Esophagus squamous epithelium (tissue), 5 donors: ENCODE measurements at regions not wholly inside any gene's neighbourhood (a gene's known extent, or its start where the extent isn't known, plus 50 kb on each side); places are given as distances from the start of the nearest gene placed in this dataset.

Experiments
- DNase-seq: peaks from one replicate; lab custom pipeline; 2025; lab: John Stamatoyannopoulos, UW
- H3K27ac ChIP-seq, 4 donors: fragments of 200-600 bp; sonication (generic); one replicate each; pipeline ENCODE4 v1.5.1; 2016 to 2019; ENCODE audit warnings: mild to moderate bottlenecking in 1 of 4
- H3K27me3 ChIP-seq, 4 donors: fragments of 200-600 bp; sonication (generic); 1 replicate in 3 of 4; 2 replicates in 1 of 4; pipeline versions ENCODE4 v1.5.1 to v1.6.0; 2017 to 2021; ENCODE audit warnings: antibody characterized with exemption in 1 of 4
- H3K36me3 ChIP-seq, 3 donors: fragments of 200-600 bp; sonication (generic); one replicate each; pipeline ENCODE4 v1.5.1; 2016 to 2019
- H3K4me1 ChIP-seq, 3 donors: fragments of 200-600 bp; sonication (generic); one replicate each; pipeline ENCODE4 v1.5.1; 2017 to 2019
- H3K4me3 ChIP-seq, 4 donors: fragments of 200-600 bp; sonication (generic); 1 replicate in 3 of 4; 2 replicates in 1 of 4; pipeline ENCODE4 v1.5.1; 2016 to 2019; ENCODE audit warnings: mild to moderate bottlenecking in 2 of 4, moderate library complexity in 1 of 4
- H3K9me3 ChIP-seq, 3 donors: fragments of 200-600 bp; sonication (generic); one replicate each; pipeline ENCODE4 v1.5.1; 2016 to 2019
- POLR2A ChIP-seq, 4 donors: fragments of 450-650 bp; IDR thresholded peaks; one replicate each; pipeline ENCODE4 v1.6.1; 2017; ENCODE audit warnings: antibody characterized with exemption in 4 of 4, mild to moderate bottlenecking in 4 of 4, moderate library complexity in 3 of 4
- WGBS, 2 donors: methylation state at CpG; one replicate each; pipeline ENCODE4 v1.1.5; 2018; 5-methylcytosine and 5-hydroxymethylcytosine counted together
- intact Hi-C: fragments of 100-400 bp; cut with DNase I; formaldehyde crosslinking; loops from one replicate; pipeline ENCODE4 v1.15.0; 2022
- TF ChIP-seq, protein P1 (sequence below), 6 experiments: fragments of 450-650 bp in 4 of 6; fragments of 200-600 bp in 2 of 6; sonication (generic) in 2 of 6; IDR thresholded peaks; one replicate each; pipeline ENCODE4 v1.5.1; 2016 to 2019; ENCODE audit warnings: antibody characterized with exemption in 6 of 6, mild to moderate bottlenecking in 4 of 6, moderate library complexity in 4 of 6
- donor health status: DM: yes; HTN: yes; CAD: no.

GRCh38 chr3:101938262-101938847 is 89.0 kb downstream of the NFKBIZ start:
- 40 to 47% methylated on average over 2 of the region's 2 CpGs for WGBS, 2 donors
- Histone ChIP-seq H3K4me3 (no peak overlapping the region), H3K27ac (no peak overlapping the region), H3K4me1 (peaks cover 3 to 44% (median 7%) of the 10 kb centered on the region in 3 donors), H3K9me3 (no peaks in the 10 kb centered on the region), H3K27me3 (no peaks in the 10 kb centered on the region), H3K36me3 (no peaks in the 10 kb centered on the region)
- intact Hi-C loops: no loop called here
- TF ChIP-seq POLR2A (IDR thresholded peaks at IDR 0.05): no peak
- DNase-seq: no peak

DNA sequence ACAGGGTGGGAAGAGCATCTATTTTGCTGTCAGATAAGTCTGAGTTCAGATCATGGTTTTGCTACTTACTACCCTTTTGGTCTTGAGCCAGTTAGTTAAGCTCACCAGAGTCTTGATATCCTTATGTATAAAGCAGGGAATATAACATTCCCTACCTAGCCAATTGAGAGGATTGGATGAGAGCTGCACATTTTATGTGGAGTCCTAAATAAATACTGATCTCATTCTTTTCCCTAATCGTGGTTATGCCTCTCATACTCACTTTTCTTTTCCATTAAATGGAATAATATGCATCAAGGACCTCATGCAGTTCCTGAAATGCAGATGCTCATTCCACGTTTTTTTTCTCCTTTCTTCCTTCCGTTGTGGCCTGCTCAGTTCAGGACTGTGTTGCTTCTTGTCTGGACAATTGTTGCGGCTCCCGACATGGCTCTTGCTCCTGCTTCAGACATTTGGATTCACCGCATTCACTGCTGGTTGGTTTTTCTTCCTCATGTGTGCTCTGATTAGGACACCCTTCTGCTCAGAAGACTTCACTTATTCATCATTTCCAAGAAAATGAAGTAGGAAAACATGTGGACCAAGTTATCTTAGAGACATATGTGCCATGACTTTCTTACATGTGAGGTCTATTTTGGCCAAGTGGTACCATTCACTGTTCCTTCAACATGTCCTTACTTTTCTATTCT is 90.2 kb downstream of the NFKBIZ start:
- intact Hi-C loops: no loop called here
- Histone ChIP-seq H3K4me3 (no peak overlapping the region), H3K36me3 (no peaks in the 10 kb centered on the region), H3K4me1 (peaks cover 3 to 44% (median 7%) of the 10 kb centered on the region in 3 donors), H3K27ac (no peak overlapping the region), H3K9me3 (no peaks in the 10 kb centered on the region), H3K27me3 (no peaks in the 10 kb centered on the region)
- DNase-seq: no peak
- TF ChIP-seq, protein P1, sequence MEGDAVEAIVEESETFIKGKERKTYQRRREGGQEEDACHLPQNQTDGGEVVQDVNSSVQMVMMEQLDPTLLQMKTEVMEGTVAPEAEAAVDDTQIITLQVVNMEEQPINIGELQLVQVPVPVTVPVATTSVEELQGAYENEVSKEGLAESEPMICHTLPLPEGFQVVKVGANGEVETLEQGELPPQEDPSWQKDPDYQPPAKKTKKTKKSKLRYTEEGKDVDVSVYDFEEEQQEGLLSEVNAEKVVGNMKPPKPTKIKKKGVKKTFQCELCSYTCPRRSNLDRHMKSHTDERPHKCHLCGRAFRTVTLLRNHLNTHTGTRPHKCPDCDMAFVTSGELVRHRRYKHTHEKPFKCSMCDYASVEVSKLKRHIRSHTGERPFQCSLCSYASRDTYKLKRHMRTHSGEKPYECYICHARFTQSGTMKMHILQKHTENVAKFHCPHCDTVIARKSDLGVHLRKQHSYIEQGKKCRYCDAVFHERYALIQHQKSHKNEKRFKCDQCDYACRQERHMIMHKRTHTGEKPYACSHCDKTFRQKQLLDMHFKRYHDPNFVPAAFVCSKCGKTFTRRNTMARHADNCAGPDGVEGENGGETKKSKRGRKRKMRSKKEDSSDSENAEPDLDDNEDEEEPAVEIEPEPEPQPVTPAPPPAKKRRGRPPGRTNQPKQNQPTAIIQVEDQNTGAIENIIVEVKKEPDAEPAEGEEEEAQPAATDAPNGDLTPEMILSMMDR (IDR thresholded peaks at IDR 0.05): no peak
- no peak for TF ChIP-seq POLR2A (IDR thresholded peaks at IDR 0.05)
- WGBS, 2 donors: 83 to 84% methylated on average over 6 of the region's 6 CpGs

- Histone ChIP-seq H3K4me3 (no peak overlapping the region), H3K27ac (no peak overlapping the region), H3K27me3 (no peaks in the 10 kb centered on the region), H3K36me3 (no peaks in the 10 kb centered on the region), H3K4me1 (peaks cover 3 to 39% (median 7%) of the 10 kb centered on the region in 3 donors), H3K9me3 (no peaks in the 10 kb centered on the region)
- intact Hi-C loops: no loop called here
- TF ChIP-seq, protein P1 (IDR thresholded peaks at IDR 0.05): no peak
- no peak for TF ChIP-seq POLR2A (IDR thresholded peaks at IDR 0.05)
- no peak for DNase-seq
- WGBS, 2 donors: 50 to 54% methylated on average over 9 of the region's 9 CpGs
Measured at GRCh38 chr3:101940521-101941317, 91.4 kb downstream of the NFKBIZ start.

DNA sequence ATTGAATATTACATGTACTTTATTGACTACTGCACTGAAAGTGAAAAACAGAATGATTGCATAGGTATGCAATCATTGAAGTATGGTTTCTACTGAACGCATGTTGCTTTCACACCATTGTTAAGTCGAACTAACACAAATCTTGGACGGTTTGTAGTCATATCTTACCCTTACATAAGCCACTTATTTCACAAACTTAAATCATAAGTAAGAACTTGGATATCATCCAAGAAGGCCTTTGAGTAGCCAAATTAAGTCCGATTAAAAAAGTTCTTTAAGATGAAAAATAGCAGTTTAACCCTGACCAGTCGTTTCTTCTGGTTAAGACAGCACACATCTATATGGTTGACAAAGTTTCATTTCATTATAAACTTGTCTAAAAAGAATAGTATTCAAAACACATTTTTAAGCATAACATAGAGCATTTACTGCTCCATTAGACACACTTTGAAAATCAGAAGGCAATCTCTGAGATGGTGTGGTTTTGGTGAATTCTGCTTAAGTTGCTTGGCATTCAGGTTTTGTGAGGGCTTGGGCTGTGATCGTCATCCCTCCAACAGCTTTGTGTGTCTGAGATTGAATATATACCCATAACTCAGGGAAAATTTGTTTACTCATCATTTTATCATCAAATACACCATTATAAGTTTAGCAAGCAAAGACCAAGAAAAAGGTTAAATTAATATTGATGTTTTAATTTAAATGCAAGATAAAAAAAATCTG is 92.2 kb downstream of the NFKBIZ start:
- H3K27ac ChIP-seq: no peak overlapping the region
- H3K36me3 ChIP-seq: no peaks in the 10 kb centered on the region
- no peaks in the 10 kb centered on the region for H3K27me3 ChIP-seq
- no peaks in the 10 kb centered on the region for H3K9me3 ChIP-seq
- 72 to 75% methylated on average over 6 of the region's 6 CpGs for WGBS, 2 donors
- intact Hi-C loops: no loop called here
- DNase-seq: no peak
- H3K4me3 ChIP-seq: no peak overlapping the region
- TF ChIP-seq POLR2A (IDR thresholded peaks at IDR 0.05): no peak
- TF ChIP-seq, protein P1 (IDR thresholded peaks at IDR 0.05): no peak
- H3K4me1 ChIP-seq: peaks cover 0 to 32% (median 7%) of the 10 kb centered on the region in 3 donors

DNA sequence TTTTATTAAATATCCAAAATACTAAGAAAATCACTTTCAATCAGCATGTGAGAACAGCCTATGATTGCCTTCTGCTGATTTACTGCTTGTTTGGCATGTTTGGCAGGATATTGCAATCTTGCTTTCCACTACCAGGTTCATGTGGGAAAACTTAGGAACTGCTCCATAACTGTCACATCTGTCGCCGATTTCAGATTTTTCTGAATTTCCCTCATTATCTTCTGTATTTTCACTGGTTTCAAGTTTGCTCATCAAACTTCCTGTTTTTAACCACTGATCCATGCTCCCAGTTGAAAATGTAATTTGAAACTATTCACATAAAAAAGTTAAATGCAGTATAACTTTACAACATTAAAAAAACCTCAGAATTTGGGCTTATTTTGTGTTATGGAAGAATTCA is 93.0 kb downstream of the NFKBIZ start:
- Histone ChIP-seq H3K36me3 (no peaks in the 10 kb centered on the region), H3K27me3 (no peaks in the 10 kb centered on the region), H3K4me1 (peaks cover 0 to 26% (median 3%) of the 10 kb centered on the region in 3 donors), H3K4me3 (no peak overlapping the region), H3K9me3 (no peaks in the 10 kb centered on the region), H3K27ac (no peak overlapping the region)
- TF ChIP-seq POLR2A (IDR thresholded peaks at IDR 0.05): no peak
- TF ChIP-seq, protein P1 (IDR thresholded peaks at IDR 0.05): no peak
- 41 to 64% methylated on average over 2 of the region's 2 CpGs for WGBS, 2 donors
- intact Hi-C loops: no loop called here
- DNase-seq: no peak
